Femur (tissue), 1 donor: ENCODE measurements at regions not wholly inside any gene's neighbourhood (a gene's known extent, or its start where the extent isn't known, plus 50 kb on each side); places are given as distances from the start of the nearest gene placed in this dataset.
"Not testable (repeated sequence)": the region's sequence is repeated elsewhere in the genome, so short reads cannot be mapped to it uniquely, and the experiment has no call there.

Source experiments
- DNase-seq: peaks from one replicate; pipeline ENCODE4 v3.0.0-alpha.2; 2017

- no peak for DNase-seq
Observed at GRCh38 chr12:131251336-131252101, 297.8 kb downstream of the ADGRD1 start.

GRCh38 chr12:131253376-131254026 lies 299.8 kb downstream of the ADGRD1 start:
- no peak for DNase-seq

DNA sequence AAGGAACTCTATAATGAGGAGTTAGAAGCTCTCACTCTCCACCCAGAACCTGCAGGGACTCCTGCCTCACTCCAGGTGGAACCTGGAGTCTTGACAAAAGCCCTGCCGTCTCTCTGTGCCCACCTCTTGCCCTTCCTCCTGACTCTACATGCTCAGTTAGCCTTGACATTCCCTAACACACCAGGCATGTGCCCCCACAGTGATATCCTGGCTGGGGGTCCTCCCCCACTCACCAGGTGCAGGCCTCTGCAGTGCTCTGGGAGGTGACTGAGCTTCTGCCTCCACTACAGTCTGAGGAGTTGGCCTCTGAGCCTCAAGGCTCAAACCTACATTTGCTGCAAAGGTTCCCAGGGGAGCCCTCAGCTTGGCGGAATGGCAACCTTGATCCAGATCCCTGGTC lies 300.7 kb downstream of the ADGRD1 start:
- DNase-seq: no peak

- no peak for DNase-seq
Observed at GRCh38 chr12:131258398-131258797, 304.7 kb downstream of the ADGRD1 start.

DNA sequence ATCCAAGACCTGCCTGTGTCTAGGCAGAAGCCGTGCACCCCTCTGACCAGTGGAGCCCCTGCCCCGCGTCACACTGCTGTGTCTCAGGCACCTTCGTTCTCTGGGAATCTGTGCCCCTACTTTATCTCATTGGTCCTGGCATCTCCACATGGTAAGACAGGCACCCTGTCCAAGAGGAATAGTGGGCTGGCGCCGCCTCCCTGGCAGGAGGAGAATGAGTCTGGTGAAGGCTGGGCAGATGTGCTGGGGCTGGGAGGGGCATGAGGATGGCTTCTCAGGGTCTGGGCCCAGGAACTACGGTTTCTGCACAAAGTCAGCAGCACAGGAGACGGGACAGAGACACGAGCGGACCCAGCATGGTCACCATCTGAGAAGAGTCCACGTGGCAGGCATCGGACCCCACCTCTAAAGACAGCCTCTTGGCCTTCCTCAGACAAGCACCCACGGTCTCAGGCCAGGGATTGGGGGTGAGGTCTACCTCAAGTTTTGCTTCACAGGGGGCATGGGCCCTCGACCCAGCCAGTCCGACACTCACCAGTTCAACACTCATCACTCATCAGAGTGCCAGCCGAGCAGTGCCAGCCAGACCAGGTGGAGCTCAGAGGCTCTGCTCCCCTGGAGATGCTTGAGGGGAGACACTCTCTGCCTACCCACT lies 306.7 kb downstream of the ADGRD1 start:
- no peak for DNase-seq

GRCh38 chr12:131260954-131261353 lies 307.2 kb downstream of the ADGRD1 start:
- DNase-seq: no peak

GRCh38 chr12:131261906-131262305 lies 308.2 kb downstream of the ADGRD1 start:
- DNase-seq: no peak

DNA sequence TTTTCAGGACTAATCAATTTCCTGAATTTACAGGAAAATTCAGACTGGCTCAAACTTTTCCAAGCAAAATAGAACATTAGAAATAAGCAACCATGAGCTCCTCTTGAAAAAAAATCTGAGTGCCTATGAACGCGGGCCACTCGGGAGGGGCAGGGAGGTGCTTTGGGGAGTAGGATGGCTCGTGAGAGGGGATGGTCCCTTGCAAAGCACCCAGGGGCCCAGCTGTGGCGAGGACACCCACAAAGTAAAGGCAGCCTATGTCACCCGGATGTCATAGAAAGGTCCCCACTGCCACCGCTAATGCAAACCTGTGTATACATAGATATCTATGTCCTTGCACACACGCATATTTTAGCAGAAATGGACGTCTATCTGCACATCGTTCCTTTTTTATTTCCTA lies 309.9 kb downstream of the ADGRD1 start:
- DNase-seq: no peak

- no peak for DNase-seq
Observed at GRCh38 chr12:131264635-131265034, 310.9 kb downstream of the ADGRD1 start.

- DNase-seq: no peak
Observed at GRCh38 chr12:131266591-131267467, 313.1 kb downstream of the ADGRD1 start.

DNA sequence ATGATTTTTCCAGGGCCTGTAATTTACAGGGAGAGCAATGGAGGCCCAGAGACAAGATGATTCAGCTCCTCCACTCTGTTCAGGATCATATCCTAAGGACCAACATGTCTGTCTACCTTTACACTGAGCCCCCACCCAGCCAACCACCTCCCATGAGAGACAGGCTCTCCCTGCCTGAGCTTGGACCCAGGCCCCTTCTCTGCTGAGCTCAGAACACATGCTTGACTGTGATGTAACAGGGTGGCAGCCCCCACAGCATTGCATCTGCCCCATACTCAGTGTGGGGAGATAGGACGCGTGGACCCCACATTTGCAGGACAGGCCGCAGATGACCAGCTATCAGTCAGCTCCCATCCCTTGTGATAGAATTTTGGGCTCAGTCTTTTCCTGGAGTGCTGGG lies 313.9 kb downstream of the ADGRD1 start:
- no peak for DNase-seq

- DNase-seq: not testable (repeated sequence)
Observed at GRCh38 chr12:131268123-131268522, 314.4 kb downstream of the ADGRD1 start.

GRCh38 chr12:131268571-131268970 lies 314.9 kb downstream of the ADGRD1 start:
- not testable (repeated sequence) for DNase-seq

DNA sequence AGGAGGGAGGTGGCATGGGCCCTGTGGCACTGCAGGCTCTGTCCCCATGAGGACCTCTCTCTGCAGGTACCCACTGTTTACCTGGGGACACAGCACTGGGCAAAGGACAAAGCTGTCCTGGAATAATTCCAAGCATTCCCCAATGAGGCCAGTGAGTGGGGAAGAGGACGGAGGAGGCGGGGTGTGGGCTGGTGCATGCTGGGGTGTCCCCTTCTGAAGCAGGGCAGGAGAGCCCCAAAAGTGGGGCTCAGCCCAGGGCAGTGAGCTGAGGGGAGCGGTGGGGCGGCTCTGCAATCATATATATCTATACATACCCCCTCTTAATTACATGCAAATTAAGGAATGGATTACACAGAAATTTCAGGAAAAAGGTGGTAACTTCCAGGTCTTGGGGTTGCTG lies 315.8 kb downstream of the ADGRD1 start:
- no peak for DNase-seq

DNA sequence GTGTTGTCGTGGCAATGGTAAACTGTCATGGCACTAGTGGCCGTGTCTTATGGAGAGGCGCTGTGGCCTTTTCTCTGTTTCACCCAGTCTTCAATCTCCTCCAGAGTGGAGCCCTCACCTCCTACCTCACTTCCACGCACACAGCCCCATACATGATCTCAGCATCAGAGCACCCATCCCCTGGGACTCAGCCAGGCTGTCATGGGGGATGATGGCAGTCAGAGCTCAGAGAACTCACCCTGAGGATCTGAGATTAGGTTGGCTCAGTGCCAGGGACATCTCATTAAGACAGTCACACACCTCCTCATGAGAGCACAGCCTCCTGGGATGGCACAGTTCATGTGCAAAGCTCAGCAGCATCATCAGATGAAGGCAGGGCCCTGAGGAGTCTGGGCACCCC lies 316.3 kb downstream of the ADGRD1 start:
- not testable (repeated sequence) for DNase-seq

- no peak for DNase-seq
Observed at GRCh38 chr12:131271724-131272123, 318.0 kb downstream of the ADGRD1 start.

DNA sequence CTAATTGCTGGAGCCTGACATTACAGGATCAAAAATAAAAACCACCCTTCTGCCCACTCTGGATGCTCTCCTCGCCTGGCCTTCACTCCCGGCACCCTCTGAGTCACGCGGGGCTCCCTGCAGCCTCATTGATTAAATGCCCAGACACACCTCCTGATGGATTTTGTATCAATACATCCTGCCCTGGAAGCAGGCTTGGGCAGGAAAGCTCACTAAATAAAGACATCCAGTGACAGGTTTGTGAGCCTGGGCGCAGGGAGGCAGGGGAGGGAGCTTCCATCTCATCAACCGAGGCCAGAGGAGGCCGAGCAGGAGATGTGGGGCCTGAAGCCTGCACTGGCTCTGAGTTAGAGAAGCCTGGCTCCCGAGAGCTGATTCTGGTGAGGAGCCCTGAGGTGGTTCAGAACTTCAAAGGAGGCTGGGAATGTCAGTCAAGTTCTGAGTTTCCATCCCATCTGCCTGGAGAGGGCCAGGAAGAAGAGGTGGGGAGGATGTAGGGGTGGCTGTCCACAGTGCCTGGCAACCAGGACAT lies 318.6 kb downstream of the ADGRD1 start:
- not testable (repeated sequence) for DNase-seq

- DNase-seq: no peak
Observed at GRCh38 chr12:131273291-131273845, 319.7 kb downstream of the ADGRD1 start.

DNA sequence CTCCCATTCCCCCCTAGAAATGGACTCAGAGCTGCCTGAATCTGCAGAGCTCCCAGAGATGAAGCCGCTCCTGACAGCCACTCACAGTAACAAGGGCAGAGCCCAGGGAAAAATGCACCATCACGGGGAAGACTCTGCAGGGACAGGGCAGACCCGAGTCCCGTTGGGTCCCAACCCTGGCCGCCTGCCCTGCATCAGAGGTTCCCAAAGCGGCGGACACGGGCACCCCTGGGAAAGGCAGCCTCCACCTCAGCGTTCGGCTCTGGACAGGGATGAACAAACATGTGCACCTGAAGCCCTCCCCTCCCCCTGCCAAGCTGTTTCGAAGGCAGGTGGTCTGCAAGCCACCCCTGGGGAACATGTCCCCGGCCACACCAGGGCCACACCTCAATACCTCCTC lies 320.4 kb downstream of the ADGRD1 start:
- no peak for DNase-seq

DNA sequence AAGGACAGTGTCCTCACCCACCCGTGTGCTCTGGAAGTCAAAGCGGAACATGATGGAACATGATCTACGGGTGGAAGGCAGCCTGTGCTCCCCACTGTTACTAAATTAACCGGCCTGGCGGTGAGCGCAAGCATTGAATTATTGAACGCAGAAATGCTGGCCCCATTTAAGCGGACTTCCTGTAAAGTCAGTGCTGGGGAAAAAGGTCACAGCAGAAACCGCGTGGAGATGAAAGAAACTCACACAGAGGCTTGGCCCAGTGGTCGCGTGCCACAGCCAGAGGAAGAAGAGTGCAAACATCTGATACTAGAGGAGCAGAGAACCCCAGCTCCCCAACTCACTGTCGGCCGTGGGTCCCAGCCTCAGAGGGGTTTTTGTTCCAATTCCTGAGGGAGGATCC lies 321.2 kb downstream of the ADGRD1 start:
- DNase-seq: no peak

- no peak for DNase-seq
Observed at GRCh38 chr12:131275824-131276223, 322.1 kb downstream of the ADGRD1 start.

GRCh38 chr12:131276501-131277185 lies 322.9 kb downstream of the ADGRD1 start:
- no peak for DNase-seq
